HG03175 (cell line): ENCODE measurements at regions not wholly inside any gene's neighbourhood (a gene's known extent, or its start where the extent isn't known, plus 50 kb on each side); places are given as distances from the start of the nearest gene placed in this dataset.
"Not testable (repeated sequence)": the region's sequence is repeated elsewhere in the genome, so short reads cannot be mapped to it uniquely, and the experiment has no call there.

Experiments used
- ATAC-seq: cut with Tn5 transposase; IDR thresholded peaks from one replicate; pipeline ENCODE4 v1.9.1; 2021; ENCODE audit warnings: mild to moderate bottlenecking, moderate library complexity; ENCODE audit not compliant: unreplicated experiment

GRCh38 chr11:29260939-29261705 lies 755.7 kb downstream of the KCNA4 start:
- no peak for ATAC-seq

DNA sequence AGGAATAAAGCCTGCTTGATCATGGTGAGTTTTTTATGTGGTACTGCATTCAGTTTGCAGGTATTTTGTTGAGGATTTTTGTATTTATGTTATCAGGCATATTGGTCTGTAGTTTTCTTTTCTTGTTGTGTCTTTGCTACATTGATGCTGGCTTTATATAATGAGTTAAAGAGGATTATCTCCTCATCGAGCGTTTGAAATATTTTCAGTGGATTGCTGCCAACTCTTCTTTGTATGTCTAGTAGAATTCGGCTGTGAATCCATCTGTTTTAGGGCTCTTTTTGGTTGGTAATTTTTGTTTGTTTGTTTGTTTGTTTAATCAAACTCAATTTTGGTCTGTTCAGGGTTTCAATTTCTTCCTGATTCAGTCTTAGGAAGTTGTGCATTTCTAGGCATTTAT lies 758.4 kb downstream of the KCNA4 start:
- ATAC-seq = no peak

- ATAC-seq = no peak
Observed at GRCh38 chr11:29256580-29256979, 760.2 kb downstream of the KCNA4 start.

- ATAC-seq = no peak
Observed at GRCh38 chr11:29255401-29255800, 761.4 kb downstream of the KCNA4 start.

DNA sequence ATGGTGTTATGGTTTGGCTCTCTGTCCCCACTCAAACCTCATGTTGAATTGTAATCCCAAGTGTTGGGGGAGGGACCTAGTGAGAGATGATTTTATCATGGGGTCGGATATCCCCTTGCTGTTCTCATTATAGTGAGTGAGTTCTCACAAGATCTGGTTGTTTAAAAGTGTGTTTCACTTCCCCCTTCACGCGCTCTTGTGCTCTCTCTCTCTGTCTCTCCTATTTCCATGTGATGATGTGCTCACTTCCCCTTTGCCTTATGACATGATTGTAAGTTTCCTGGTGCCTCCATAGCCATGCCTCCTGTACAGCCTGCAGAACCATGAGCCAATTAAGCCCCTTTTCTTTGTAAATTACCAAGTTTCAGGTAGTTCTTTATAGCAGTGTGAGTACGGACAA lies 765.1 kb downstream of the KCNA4 start:
- peak; percentile 79 for ATAC-seq

GRCh38 chr11:29249713-29250112 lies 767.1 kb downstream of the KCNA4 start:
- ATAC-seq = no peak

DNA sequence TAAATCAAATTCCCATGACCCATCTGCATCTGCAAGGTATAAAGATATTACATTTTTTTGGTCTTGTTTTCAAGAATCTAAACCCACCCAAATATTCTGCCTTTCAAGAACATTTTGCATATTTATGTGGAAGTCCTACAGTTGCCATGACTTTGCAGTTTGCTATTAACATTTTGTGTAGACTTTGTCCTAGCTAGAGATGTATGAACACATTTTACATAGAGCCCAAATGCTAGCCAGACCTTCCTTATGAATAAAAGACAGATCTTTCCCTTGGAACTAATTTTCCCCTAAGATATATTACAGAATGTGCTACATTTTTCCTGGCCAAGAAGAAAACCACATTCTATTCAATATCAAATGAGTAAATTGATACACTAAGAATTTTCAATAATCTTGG lies 772.5 kb downstream of the KCNA4 start:
- no peak for ATAC-seq

GRCh38 chr11:29243616-29244015 lies 773.2 kb downstream of the KCNA4 start:
- ATAC-seq = no peak

DNA sequence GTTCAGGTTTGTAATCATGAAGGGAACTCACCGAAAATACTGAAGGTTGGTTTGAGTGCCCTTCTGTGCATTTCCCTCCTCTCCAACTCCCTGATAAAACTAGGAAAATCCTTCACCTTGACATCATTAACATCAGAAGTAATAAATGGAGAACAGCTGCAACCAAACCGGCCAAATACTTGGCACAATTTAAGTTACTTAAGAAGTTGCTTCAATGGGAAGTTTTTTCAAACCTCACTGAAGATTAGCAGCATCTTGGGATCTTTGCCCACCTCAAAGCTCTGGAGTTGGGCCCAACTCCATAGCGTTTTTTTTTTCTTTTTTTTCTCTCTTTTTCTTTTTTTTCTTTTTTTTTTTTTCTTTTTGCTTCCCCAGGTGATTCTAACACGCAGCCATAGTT lies 784.8 kb downstream of the KCNA4 start:
- ATAC-seq = no peak

GRCh38 chr11:29231586-29231985 lies 785.2 kb downstream of the KCNA4 start:
- no peak for ATAC-seq

GRCh38 chr11:29227811-29228210 lies 789.0 kb downstream of the KCNA4 start:
- ATAC-seq = no peak

- no peak for ATAC-seq
Observed at GRCh38 chr11:29224739-29225384, 792.0 kb downstream of the KCNA4 start.

GRCh38 chr11:29219531-29219930 lies 797.3 kb downstream of the KCNA4 start:
- ATAC-seq = not testable (repeated sequence)

DNA sequence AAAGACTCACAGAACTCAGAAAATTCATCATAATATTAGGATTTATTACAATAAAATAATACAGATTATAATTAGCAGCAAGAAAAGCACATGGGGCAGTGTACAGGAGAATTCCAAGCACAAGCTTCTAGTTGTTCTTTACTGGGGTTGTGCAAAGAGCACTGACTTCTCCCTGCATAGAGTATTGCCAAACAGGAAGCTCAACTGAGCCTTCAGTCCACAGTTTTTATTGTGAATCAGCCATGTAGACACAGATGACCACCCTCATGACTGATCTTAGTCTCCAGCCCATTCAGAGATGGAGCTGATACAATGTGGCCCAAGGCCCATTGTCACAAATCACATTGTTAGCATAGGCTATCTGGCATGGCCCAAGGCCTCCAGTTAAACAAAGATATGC lies 798.9 kb downstream of the KCNA4 start:
- ATAC-seq = no peak

- no peak for ATAC-seq
Observed at GRCh38 chr11:29214833-29215232, 802.0 kb downstream of the KCNA4 start.

- no peak for ATAC-seq
Observed at GRCh38 chr11:29211202-29211601, 805.6 kb downstream of the KCNA4 start.

- ATAC-seq = no peak
Observed at GRCh38 chr11:29210426-29210825, 806.4 kb downstream of the KCNA4 start.

DNA sequence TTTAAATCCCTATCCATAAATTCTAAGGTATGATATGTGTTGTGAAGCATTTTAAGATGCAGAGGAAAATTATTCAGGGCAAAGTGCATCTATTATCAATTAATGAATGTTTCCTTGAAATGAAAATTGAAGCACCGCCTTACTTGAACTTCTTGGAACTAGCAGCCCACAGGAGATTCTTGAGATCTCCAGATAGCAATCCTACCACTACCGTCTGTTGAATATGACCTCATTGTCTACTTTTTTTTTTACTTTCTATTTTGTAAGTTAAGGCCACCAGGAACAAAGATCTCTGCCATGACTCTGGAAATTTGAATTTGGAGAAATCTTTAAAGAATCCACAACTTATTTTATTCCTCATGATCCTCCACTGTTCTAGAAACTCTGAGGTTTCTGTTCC lies 808.7 kb downstream of the KCNA4 start:
- ATAC-seq = no peak

GRCh38 chr11:29200791-29201562 lies 815.9 kb downstream of the KCNA4 start:
- ATAC-seq = no peak

- no peak for ATAC-seq
Observed at GRCh38 chr11:29190313-29190712, 826.5 kb downstream of the KCNA4 start.

DNA sequence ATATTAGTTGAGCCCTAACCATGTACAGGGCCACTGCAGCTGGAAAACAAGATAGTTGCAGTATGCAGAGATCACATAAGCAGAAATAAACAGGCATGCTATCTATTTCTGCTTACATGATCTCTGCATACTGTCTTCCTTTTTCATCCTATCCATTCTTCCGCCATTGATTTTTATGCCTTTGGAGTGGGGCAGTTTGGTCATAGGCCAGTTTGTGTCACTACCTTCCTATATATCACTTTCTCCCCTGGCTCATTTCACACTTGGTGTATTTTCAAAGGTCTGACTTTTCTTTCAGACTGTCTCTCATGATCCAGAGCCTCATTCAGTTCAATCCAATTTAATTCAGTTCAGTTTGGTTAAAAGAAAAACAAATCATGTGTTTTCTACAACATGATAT lies 829.6 kb downstream of the KCNA4 start:
- no peak for ATAC-seq
